Neural cell (in vitro differentiated cells): ENCODE measurements at regions not wholly inside any gene's neighbourhood (a gene's known extent, or its start where the extent isn't known, plus 50 kb on each side); places are given as distances from the start of the nearest gene placed in this dataset.

Source experiments
- CTCF ChIP-seq: fragments of 450-650 bp; IDR thresholded peaks from 2 replicates; pipeline ENCODE4 v1.5.1; 2014; ENCODE audit warnings: antibody characterized with exemption, mild to moderate bottlenecking, moderate library complexity; ENCODE audit not compliant: poor library complexity, severe bottlenecking
- EP300 ChIP-seq: fragments of 450-650 bp; conservative IDR thresholded peaks from 2 replicates; pipeline ENCODE4 v1.6.1; 2014; ENCODE audit warnings: antibody characterized with exemption, mild to moderate bottlenecking, moderate library complexity; ENCODE audit not compliant: poor library complexity, severe bottlenecking
- EZH2 ChIP-seq: fragments of 200-600, 300-800 bp; shearing (Covaris generic), sonication (generic); IDR thresholded peaks from 2 replicates; pipeline ENCODE4 v1.6.1; 2014; ENCODE audit warnings: antibody characterized with exemption, low read length, borderline replicate concordance, mild to moderate bottlenecking; ENCODE audit not compliant: insufficient read depth, poor library complexity, severe bottlenecking
- MXI1 ChIP-seq: fragments of 450-650 bp; conservative IDR thresholded peaks from 2 replicates; pipeline ENCODE4 v1.6.1; 2014; ENCODE audit warnings: antibody characterized with exemption, mild to moderate bottlenecking; ENCODE audit not compliant: poor library complexity, severe bottlenecking
- POLR2AphosphoS5 ChIP-seq: IDR thresholded peaks from 2 replicates; pipeline ENCODE4 v1.6.1; 2012
- REST ChIP-seq: IDR thresholded peaks from 2 replicates; pipeline ENCODE4 v1.6.1; 2012; ENCODE audit warnings: borderline replicate concordance
- TAF1 ChIP-seq: IDR thresholded peaks from 2 replicates; pipeline ENCODE4 v1.6.1; 2012; ENCODE audit warnings: low read depth

- TF ChIP-seq POLR2AphosphoS5 (no peak), CTCF (no peak), REST (no peak), MXI1 (no peak), TAF1 (no peak), EZH2 (no peak), EP300 (no peak)
Measured at GRCh38 chr2:129751409-129751808, 228.1 kb upstream of the RAB6C start.
